ENCODE measurements at regions not wholly inside any gene's neighbourhood (a gene's known extent, or its start where the extent isn't known, plus 50 kb on each side); places are given as distances from the start of the nearest gene placed in this dataset.

GRCh38 chr2:238963161-238963970 is 115.5 kb downstream of the TWIST2 start:
- Histone ChIP-seq H3K27ac (ENCODE audit: insufficient read depth, low read length, poor library complexity, severe bottlenecking) (no peak overlapping the region), H3K4me3 (ENCODE audit: insufficient read depth, low read depth, low read length, poor library complexity, severe bottlenecking) (no peak overlapping the region), H3K4me1 (ENCODE audit: control insufficient read depth, insufficient read depth, low read length, poor library complexity, severe bottlenecking) (no peaks in the 10 kb centered on the region), H3K36me3 (ENCODE audit: control insufficient read depth, insufficient read depth, low read length) (no peaks in the 10 kb centered on the region), H3K27me3 (replicated peaks; ENCODE audit: control insufficient read depth, insufficient read depth, low read length, poor library complexity, severe bottlenecking) (no peaks in the 10 kb centered on the region), H3K9me3 (ENCODE audit: control insufficient read depth, low read length) (no peaks in the 10 kb centered on the region)
- no peak for DNase-seq

GRCh38 chr2:238963971-238964328 is 116.1 kb downstream of the TWIST2 start:
- no peak overlapping the region for H3K27ac ChIP-seq (ENCODE audit: insufficient read depth, low read length, poor library complexity, severe bottlenecking)
- no peaks in the 10 kb centered on the region for H3K27me3 ChIP-seq (replicated peaks; ENCODE audit: control insufficient read depth, insufficient read depth, low read length, poor library complexity, severe bottlenecking)
- H3K4me1 ChIP-seq (ENCODE audit: control insufficient read depth, insufficient read depth, low read length, poor library complexity, severe bottlenecking) = no peaks in the 10 kb centered on the region
- H3K4me3 ChIP-seq (ENCODE audit: insufficient read depth, low read depth, low read length, poor library complexity, severe bottlenecking) = no peak overlapping the region
- H3K36me3 ChIP-seq (ENCODE audit: control insufficient read depth, insufficient read depth, low read length) = no peaks in the 10 kb centered on the region
- no peak for DNase-seq
- H3K9me3 ChIP-seq (ENCODE audit: control insufficient read depth, low read length) = no peaks in the 10 kb centered on the region

- H3K27me3 ChIP-seq (replicated peaks; ENCODE audit: control insufficient read depth, insufficient read depth, low read length, poor library complexity, severe bottlenecking) = no peaks in the 10 kb centered on the region
- DNase-seq = no peak
- H3K4me3 ChIP-seq (ENCODE audit: insufficient read depth, low read depth, low read length, poor library complexity, severe bottlenecking) = no peak overlapping the region
- no peak overlapping the region for H3K27ac ChIP-seq (ENCODE audit: insufficient read depth, low read length, poor library complexity, severe bottlenecking)
- H3K4me1 ChIP-seq (ENCODE audit: control insufficient read depth, insufficient read depth, low read length, poor library complexity, severe bottlenecking) = no peaks in the 10 kb centered on the region
- H3K36me3 ChIP-seq (ENCODE audit: control insufficient read depth, insufficient read depth, low read length) = no peaks in the 10 kb centered on the region
- no peaks in the 10 kb centered on the region for H3K9me3 ChIP-seq (ENCODE audit: control insufficient read depth, low read length)
Measured at GRCh38 chr2:238964544-238965067, 116.7 kb downstream of the TWIST2 start.

- Histone ChIP-seq H3K27me3 (replicated peaks; ENCODE audit: control insufficient read depth, insufficient read depth, low read length, poor library complexity, severe bottlenecking) (peaks cover 4% of the 10 kb centered on the region), H3K4me3 (ENCODE audit: insufficient read depth, low read depth, low read length, poor library complexity, severe bottlenecking) (no peak overlapping the region), H3K36me3 (ENCODE audit: control insufficient read depth, insufficient read depth, low read length) (no peaks in the 10 kb centered on the region), H3K9me3 (ENCODE audit: control insufficient read depth, low read length) (no peaks in the 10 kb centered on the region), H3K27ac (ENCODE audit: insufficient read depth, low read length, poor library complexity, severe bottlenecking) (no peak overlapping the region), H3K4me1 (ENCODE audit: control insufficient read depth, insufficient read depth, low read length, poor library complexity, severe bottlenecking) (no peaks in the 10 kb centered on the region)
- DNase-seq = no peak
Measured at GRCh38 chr2:238965371-238966071, 117.6 kb downstream of the TWIST2 start.

- Histone ChIP-seq H3K36me3 (ENCODE audit: control insufficient read depth, insufficient read depth, low read length) (no peaks in the 10 kb centered on the region), H3K27ac (ENCODE audit: insufficient read depth, low read length, poor library complexity, severe bottlenecking) (no peak overlapping the region), H3K9me3 (ENCODE audit: control insufficient read depth, low read length) (no peaks in the 10 kb centered on the region), H3K4me1 (ENCODE audit: control insufficient read depth, insufficient read depth, low read length, poor library complexity, severe bottlenecking) (no peaks in the 10 kb centered on the region), H3K4me3 (ENCODE audit: insufficient read depth, low read depth, low read length, poor library complexity, severe bottlenecking) (no peak overlapping the region), H3K27me3 (replicated peaks; ENCODE audit: control insufficient read depth, insufficient read depth, low read length, poor library complexity, severe bottlenecking) (peaks cover 11% of the 10 kb centered on the region)
- DNase-seq = no peak
Measured at GRCh38 chr2:238966072-238966937, 118.4 kb downstream of the TWIST2 start.

GRCh38 chr2:238967031-238967977 is 119.4 kb downstream of the TWIST2 start:
- H3K4me1 ChIP-seq (ENCODE audit: control insufficient read depth, insufficient read depth, low read length, poor library complexity, severe bottlenecking) = no peaks in the 10 kb centered on the region
- H3K9me3 ChIP-seq (ENCODE audit: control insufficient read depth, low read length) = no peaks in the 10 kb centered on the region
- peaks cover 11% of the 10 kb centered on the region for H3K27me3 ChIP-seq (replicated peaks; ENCODE audit: control insufficient read depth, insufficient read depth, low read length, poor library complexity, severe bottlenecking)
- no peak overlapping the region for H3K4me3 ChIP-seq (ENCODE audit: insufficient read depth, low read depth, low read length, poor library complexity, severe bottlenecking)
- no peak overlapping the region for H3K27ac ChIP-seq (ENCODE audit: insufficient read depth, low read length, poor library complexity, severe bottlenecking)
- DNase-seq = no peak
- H3K36me3 ChIP-seq (ENCODE audit: control insufficient read depth, insufficient read depth, low read length) = no peaks in the 10 kb centered on the region

- Histone ChIP-seq H3K27ac (ENCODE audit: insufficient read depth, low read length, poor library complexity, severe bottlenecking) (no peak overlapping the region), H3K27me3 (replicated peaks; ENCODE audit: control insufficient read depth, insufficient read depth, low read length, poor library complexity, severe bottlenecking) (peaks cover 15% of the 10 kb centered on the region), H3K4me3 (ENCODE audit: insufficient read depth, low read depth, low read length, poor library complexity, severe bottlenecking) (no peak overlapping the region), H3K36me3 (ENCODE audit: control insufficient read depth, insufficient read depth, low read length) (no peaks in the 10 kb centered on the region), H3K9me3 (ENCODE audit: control insufficient read depth, low read length) (no peaks in the 10 kb centered on the region), H3K4me1 (ENCODE audit: control insufficient read depth, insufficient read depth, low read length, poor library complexity, severe bottlenecking) (no peaks in the 10 kb centered on the region)
- DNase-seq = no peak
Measured at GRCh38 chr2:238967978-238968360, 120.1 kb downstream of the TWIST2 start.

- Histone ChIP-seq H3K4me3 (ENCODE audit: insufficient read depth, low read depth, low read length, poor library complexity, severe bottlenecking) (no peak overlapping the region), H3K9me3 (ENCODE audit: control insufficient read depth, low read length) (no peaks in the 10 kb centered on the region), H3K27me3 (replicated peaks; ENCODE audit: control insufficient read depth, insufficient read depth, low read length, poor library complexity, severe bottlenecking) (peaks cover 15% of the 10 kb centered on the region), H3K27ac (ENCODE audit: insufficient read depth, low read length, poor library complexity, severe bottlenecking) (no peak overlapping the region), H3K4me1 (ENCODE audit: control insufficient read depth, insufficient read depth, low read length, poor library complexity, severe bottlenecking) (no peaks in the 10 kb centered on the region), H3K36me3 (ENCODE audit: control insufficient read depth, insufficient read depth, low read length) (no peaks in the 10 kb centered on the region)
- DNase-seq = no peak
Measured at GRCh38 chr2:238968616-238969384, 120.9 kb downstream of the TWIST2 start.
